Omental fat pad (tissue), 3 donors: ENCODE measurements at regions not wholly inside any gene's neighbourhood (a gene's known extent, or its start where the extent isn't known, plus 50 kb on each side); places are given as distances from the start of the nearest gene placed in this dataset.

Experiments
- ATAC-seq: fragments of 150-250 bp; one replicate; pipeline ENCODE4 v1.9.1; 2016; ENCODE audit warnings: mild to moderate bottlenecking, moderate library complexity; ENCODE audit not compliant: low FRiP score
- DNase-seq: peaks from one replicate; pipeline ENCODE4 v3.0.0-alpha.2; 2019; ENCODE audit warnings: low spot score
- CTCF ChIP-seq, 3 donors: fragments of 450-650 bp; IDR thresholded peaks; one replicate each; pipeline ENCODE4 v1.5.1; 2016 to 2017; ENCODE audit warnings: antibody characterized with exemption in 3 of 3, mild to moderate bottlenecking in 3 of 3, moderate library complexity in 2 of 3

- DNase-seq (no peak), ATAC-seq (no peak)
- TF ChIP-seq CTCF (IDR thresholded peaks at IDR 0.05) = no peak
Measured at GRCh38 chr1:81115422-81115821, 685.3 kb upstream of the ADGRL2 start.

GRCh38 chr1:81114191-81114590 is 686.5 kb upstream of the ADGRL2 start:
- ATAC-seq (no peak), DNase-seq (no peak)
- TF ChIP-seq CTCF (IDR thresholded peaks at IDR 0.05) = no peak

- TF ChIP-seq CTCF (IDR thresholded peaks at IDR 0.05) = no peak
- ATAC-seq (no peak), DNase-seq (no peak)
Measured at GRCh38 chr1:81113688-81114087, 687.0 kb upstream of the ADGRL2 start.

GRCh38 chr1:81111818-81112217 is 688.9 kb upstream of the ADGRL2 start:
- ATAC-seq (peak; percentile 70), DNase-seq (no peak)
- no peak for TF ChIP-seq CTCF (IDR thresholded peaks at IDR 0.05)

GRCh38 chr1:81109038-81109437 is 691.7 kb upstream of the ADGRL2 start:
- ATAC-seq = no peak
- TF ChIP-seq CTCF (IDR thresholded peaks at IDR 0.05) = no peak
- no peak for DNase-seq

GRCh38 chr1:81097860-81098259 is 702.9 kb upstream of the ADGRL2 start:
- ATAC-seq = no peak
- no peak for TF ChIP-seq CTCF (IDR thresholded peaks at IDR 0.05)
- DNase-seq = no peak

GRCh38 chr1:81073580-81073979 is 727.2 kb upstream of the ADGRL2 start:
- ATAC-seq = no peak
- no peak for DNase-seq
- TF ChIP-seq CTCF (IDR thresholded peaks at IDR 0.05) = no peak
